Fibroblast of lung (primary cell): ENCODE measurements at regions not wholly inside any gene's neighbourhood (a gene's known extent, or its start where the extent isn't known, plus 50 kb on each side); places are given as distances from the start of the nearest gene placed in this dataset.

Source experiments
- DNase-seq, 2 donors: peaks; one replicate each; pipeline versions ENCODE4 v3.0.0 to v3.0.0-alpha.2; 2010; ENCODE audit warnings: low read depth in 2 of 2
- H2AFZ ChIP-seq: 2 replicates; pipeline ENCODE4 v1.5.1; 2012; ENCODE audit warnings: low read length, control low read depth, inconsistent platforms
- H3K27ac ChIP-seq: 2 replicates; pipeline ENCODE4 v1.5.1; 2011; ENCODE audit warnings: low read length, control low read depth; ENCODE audit not compliant: insufficient read depth
- H3K27me3 ChIP-seq: 2 replicates; pipeline ENCODE4 v1.5.1; 2011; ENCODE audit warnings: mild to moderate bottlenecking, low read length; ENCODE audit not compliant: control insufficient read depth, insufficient read depth
- H3K36me3 ChIP-seq: 2 replicates; pipeline ENCODE4 v1.5.1; 2011; ENCODE audit warnings: low read length; ENCODE audit not compliant: control insufficient read depth, insufficient read depth
- H3K4me1 ChIP-seq: 2 replicates; pipeline ENCODE4 v1.5.1; 2011; ENCODE audit warnings: low read length; ENCODE audit not compliant: control insufficient read depth, insufficient read depth; ENCODE audit errors: extremely low read depth
- H3K4me2 ChIP-seq: 2 replicates; pipeline ENCODE4 v1.5.1; 2011; ENCODE audit warnings: low read length, control low read depth; ENCODE audit not compliant: insufficient read depth; ENCODE audit errors: extremely low read depth
- H3K4me3 ChIP-seq, 4 experiments: fragments of 200-600 bp in 1 of 4; sonication (generic) in 1 of 4; replicated peaks in 1 of 4; 2 replicates each; pipeline ENCODE4 v1.5.1; 2011 to 2016; ENCODE audit warnings: low read length in 4 of 4, low read depth in 3 of 4, mild to moderate bottlenecking in 3 of 4, control low read depth in 2 of 4, inconsistent platforms in 1 of 4, mixed read lengths in 1 of 4; ENCODE audit not compliant: insufficient read depth in 1 of 4; ENCODE audit errors: control extremely low read depth in 1 of 4
- H3K79me2 ChIP-seq: 2 replicates; pipeline ENCODE4 v1.5.1; 2012; ENCODE audit warnings: mild to moderate bottlenecking, low read length, inconsistent platforms; ENCODE audit not compliant: control insufficient read depth, insufficient read depth
- H3K9ac ChIP-seq: 2 replicates; pipeline ENCODE4 v1.5.1; 2011; ENCODE audit warnings: mild to moderate bottlenecking, low read length, control low read depth; ENCODE audit not compliant: insufficient read depth
- H3K9me3 ChIP-seq: 2 replicates; pipeline ENCODE4 v1.5.1; 2012; ENCODE audit warnings: low read depth, low read length; ENCODE audit not compliant: control insufficient read depth, insufficient read depth
- H4K20me1 ChIP-seq: 2 replicates; pipeline ENCODE4 v1.5.1; 2011; ENCODE audit warnings: low read length; ENCODE audit not compliant: control insufficient read depth, insufficient read depth; ENCODE audit errors: extremely low read depth
- CTCF ChIP-seq, 2 donors: IDR thresholded peaks in 1 of 2; conservative IDR thresholded peaks in 1 of 2; 1 replicate in 1 of 2; 2 replicates in 1 of 2; pipeline ENCODE4 v1.5.1; 2011 to 2012; ENCODE audit warnings: low read length in 2 of 2, control low read depth in 1 of 2, inconsistent platforms in 1 of 2, low read depth in 1 of 2, mild to moderate bottlenecking in 1 of 2
- EZH2 ChIP-seq: IDR thresholded peaks from 2 replicates; pipeline ENCODE4 v1.5.1; 2012; ENCODE audit warnings: low read length, control low read depth, mild to moderate bottlenecking; ENCODE audit errors: missing control alignments

- Histone ChIP-seq H3K9me3 (no peaks in the 10 kb centered on the region), H3K9ac (no peak overlapping the region), H3K4me3 (no peak overlapping the region), H4K20me1 (no peaks in the 10 kb centered on the region), H3K27me3 (no peaks in the 10 kb centered on the region), H2AFZ (no peak overlapping the region), H3K4me1 (no peaks in the 10 kb centered on the region), H3K79me2 (no peaks in the 10 kb centered on the region), H3K36me3 (no peaks in the 10 kb centered on the region), H3K4me2 (no peak overlapping the region), H3K27ac (no peak overlapping the region)
- TF ChIP-seq CTCF (conservative IDR thresholded peaks at IDR 0.05 in 1 of 2, IDR thresholded peaks at IDR 0.05 in 1 of 2; ENCODE audit: low read depth in 1 of 2, low read length in 2 of 2) (no peak), EZH2 (no peak)
- DNase-seq, result no peak
Measured at GRCh38 chr1:238458899-238459298, 568.2 kb upstream of the ZP4 start.

- Histone ChIP-seq H3K27me3 (no peaks in the 10 kb centered on the region), H3K36me3 (no peaks in the 10 kb centered on the region), H3K4me3 (no peak overlapping the region), H3K79me2 (no peaks in the 10 kb centered on the region), H3K9ac (no peak overlapping the region), H3K27ac (no peak overlapping the region), H3K9me3 (no peaks in the 10 kb centered on the region), H4K20me1 (no peaks in the 10 kb centered on the region), H3K4me2 (no peak overlapping the region), H3K4me1 (no peaks in the 10 kb centered on the region), H2AFZ (no peak overlapping the region)
- peak in 1 of 2 donors; percentile 22 for DNase-seq
- TF ChIP-seq EZH2, result no peak
- no peak for TF ChIP-seq CTCF (conservative IDR thresholded peaks at IDR 0.05 in 1 of 2, IDR thresholded peaks at IDR 0.05 in 1 of 2; ENCODE audit: low read depth in 1 of 2, low read length in 2 of 2)
Measured at GRCh38 chr1:238457610-238458009, 566.9 kb upstream of the ZP4 start.

- Histone ChIP-seq H2AFZ (no peak overlapping the region), H3K27me3 (no peaks in the 10 kb centered on the region), H3K9ac (no peak overlapping the region), H3K9me3 (no peaks in the 10 kb centered on the region), H3K79me2 (no peaks in the 10 kb centered on the region), H3K4me1 (no peaks in the 10 kb centered on the region), H3K27ac (no peak overlapping the region), H4K20me1 (no peaks in the 10 kb centered on the region), H3K4me3 (no peak overlapping the region), H3K4me2 (no peak overlapping the region), H3K36me3 (no peaks in the 10 kb centered on the region)
- TF ChIP-seq CTCF (conservative IDR thresholded peaks at IDR 0.05 in 1 of 2, IDR thresholded peaks at IDR 0.05 in 1 of 2; ENCODE audit: low read depth in 1 of 2, low read length in 2 of 2) (no peak), EZH2 (no peak)
- no peak for DNase-seq
Measured at GRCh38 chr1:238451781-238452310, 561.1 kb upstream of the ZP4 start.
